ENCODE measurements at regions not wholly inside any gene's neighbourhood (a gene's known extent, or its start where the extent isn't known, plus 50 kb on each side); places are given as distances from the start of the nearest gene placed in this dataset.

DNA sequence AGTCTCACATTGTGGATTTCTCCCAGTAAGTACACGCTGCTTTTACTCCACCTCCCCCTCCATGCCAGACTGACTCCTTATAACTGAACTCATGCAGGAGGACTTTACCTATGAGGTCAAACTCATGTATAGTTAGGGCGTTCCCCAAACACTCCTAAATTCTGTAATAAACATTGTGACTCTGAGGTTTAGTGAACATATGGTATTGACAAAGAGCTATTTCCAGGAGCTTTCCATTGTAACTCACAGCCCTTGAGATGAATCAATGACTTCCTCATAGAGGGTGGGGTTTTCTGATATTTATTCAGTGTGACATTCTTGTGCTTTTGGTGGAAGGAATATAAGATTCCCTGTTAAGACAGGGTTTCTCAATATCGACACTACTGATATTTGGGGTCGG is 337.4 kb upstream of the SLC14A2 start:
- TF ChIP-seq CTCF (conservative IDR thresholded peaks at IDR 0.05) (no peak), ZFX (IDR thresholded peaks at IDR 0.05) (no peak)

Data from C4-2B (cell line).